ENCODE measurements at regions not wholly inside any gene's neighbourhood (a gene's known extent, or its start where the extent isn't known, plus 50 kb on each side); places are given as distances from the start of the nearest gene placed in this dataset.

DNA sequence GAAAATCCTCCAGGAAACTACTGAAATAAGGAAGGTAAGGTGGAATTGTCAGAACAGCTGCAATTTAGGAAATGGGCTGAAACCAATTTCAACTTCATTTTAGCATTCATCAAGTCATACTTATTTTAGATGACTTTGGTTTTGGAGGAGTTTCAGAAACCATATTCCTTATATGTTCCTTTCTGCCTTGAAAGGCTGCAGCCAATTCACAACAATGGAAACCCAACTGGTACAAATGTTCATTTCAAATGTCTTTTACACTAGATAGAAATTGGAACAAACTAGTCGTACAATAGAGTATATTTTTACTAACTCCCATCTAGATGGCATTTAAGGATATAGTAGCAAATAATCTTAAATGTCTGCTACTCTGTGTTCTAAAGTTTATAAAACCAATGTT lies 82.6 kb upstream of the ANKH start:
- FAIRE-seq, result no peak
- DNase-seq (ENCODE audit: low read depth, low spot score), result no peak
- Histone ChIP-seq H3K9me1 (replicated peaks; ENCODE audit: control insufficient read depth, extremely low read depth, insufficient read depth, low read length) (no peaks in the 10 kb centered on the region), H3K4me3 (replicated peaks in 1 of 3; ENCODE audit: insufficient read depth in 1 of 3, low read depth in 1 of 3, low read length in 3 of 3) (no peak overlapping the region), H3K27ac (ENCODE audit: insufficient read depth, low read depth, low read length) (no peak overlapping the region), H4K20me1 (replicated peaks; ENCODE audit: control insufficient read depth, extremely low read depth, insufficient read depth, low read length) (no peaks in the 10 kb centered on the region), H3K27me3 (ENCODE audit: control insufficient read depth in 2 of 2, insufficient read depth in 2 of 2, low read length in 2 of 2) (peaks cover 0 to 5% of the 10 kb centered on the region in 2 experiments), H3K9me3 (replicated peaks; ENCODE audit: control insufficient read depth, insufficient read depth, low read length) (no peaks in the 10 kb centered on the region), H3K4me1 (ENCODE audit: control insufficient read depth, extremely low read depth, insufficient read depth, low read length) (no peaks in the 10 kb centered on the region), H3K36me3 (ENCODE audit: control insufficient read depth in 2 of 2, extremely low read depth in 1 of 2, insufficient read depth in 2 of 2, low read length in 2 of 2) (no peaks in the 10 kb centered on the region), H3K9ac (replicated peaks; ENCODE audit: extremely low read depth, insufficient read depth, low read length) (no peak overlapping the region), H3K4me2 (ENCODE audit: insufficient read depth, low read length) (no peak overlapping the region), H3K79me2 (ENCODE audit: control insufficient read depth, insufficient read depth, low read length) (no peaks in the 10 kb centered on the region), H2AFZ (ENCODE audit: low read depth, low read length) (no peak overlapping the region)
- CTCF ChIA-PET, result no interaction called here
- POLR2A ChIA-PET, result no interaction called here
- BruUV-seq (replicated peaks), result no TSS peak
- intact Hi-C loops (cut with micrococcal nuclease) (no loop called here), dilution Hi-C loops (cut with MboI; ENCODE audit: extremely low pct_ligation_motif_present, low sequenced_read_pairs) (no loop called here)
- TF ChIP-seq GATA2 (IDR thresholded peaks at IDR 0.05; ENCODE audit: insufficient read depth, insufficient read length, low read depth, low read length) (no peak), POLR2A (IDR thresholded peaks at IDR 0.05; ENCODE audit: low read depth, low read length) (no peak), EZH2 (IDR thresholded peaks at IDR 0.05; ENCODE audit: borderline replicate concordance, low read depth, low read length, severe bottlenecking) (no peak), JUN (IDR thresholded peaks at IDR 0.05; ENCODE audit: borderline replicate concordance, insufficient read depth, insufficient read length, low read depth) (no peak), FOS (IDR thresholded peaks at IDR 0.05; ENCODE audit: borderline replicate concordance, insufficient read depth, low read length) (no peak), MYC (IDR thresholded peaks at IDR 0.05; ENCODE audit: low read depth, low read length) (no peak), POLR2AphosphoS5 (IDR thresholded peaks at IDR 0.05; ENCODE audit: insufficient read depth, low read depth, low read length) (no peak)
- TF ChIP-seq, protein P1, sequence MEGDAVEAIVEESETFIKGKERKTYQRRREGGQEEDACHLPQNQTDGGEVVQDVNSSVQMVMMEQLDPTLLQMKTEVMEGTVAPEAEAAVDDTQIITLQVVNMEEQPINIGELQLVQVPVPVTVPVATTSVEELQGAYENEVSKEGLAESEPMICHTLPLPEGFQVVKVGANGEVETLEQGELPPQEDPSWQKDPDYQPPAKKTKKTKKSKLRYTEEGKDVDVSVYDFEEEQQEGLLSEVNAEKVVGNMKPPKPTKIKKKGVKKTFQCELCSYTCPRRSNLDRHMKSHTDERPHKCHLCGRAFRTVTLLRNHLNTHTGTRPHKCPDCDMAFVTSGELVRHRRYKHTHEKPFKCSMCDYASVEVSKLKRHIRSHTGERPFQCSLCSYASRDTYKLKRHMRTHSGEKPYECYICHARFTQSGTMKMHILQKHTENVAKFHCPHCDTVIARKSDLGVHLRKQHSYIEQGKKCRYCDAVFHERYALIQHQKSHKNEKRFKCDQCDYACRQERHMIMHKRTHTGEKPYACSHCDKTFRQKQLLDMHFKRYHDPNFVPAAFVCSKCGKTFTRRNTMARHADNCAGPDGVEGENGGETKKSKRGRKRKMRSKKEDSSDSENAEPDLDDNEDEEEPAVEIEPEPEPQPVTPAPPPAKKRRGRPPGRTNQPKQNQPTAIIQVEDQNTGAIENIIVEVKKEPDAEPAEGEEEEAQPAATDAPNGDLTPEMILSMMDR (IDR thresholded peaks at IDR 0.05; ENCODE audit: extremely low read depth in 1 of 2, insufficient read depth in 1 of 2, low read depth in 1 of 2, low read length in 2 of 2), result no peak
- TF ChIP-seq, protein P2, sequence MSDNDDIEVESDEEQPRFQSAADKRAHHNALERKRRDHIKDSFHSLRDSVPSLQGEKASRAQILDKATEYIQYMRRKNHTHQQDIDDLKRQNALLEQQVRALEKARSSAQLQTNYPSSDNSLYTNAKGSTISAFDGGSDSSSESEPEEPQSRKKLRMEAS (IDR thresholded peaks at IDR 0.05; ENCODE audit: insufficient read depth, insufficient read length), result no peak

Measured in endothelial cell of umbilical vein (primary cell).